GM18505 (cell line): ENCODE measurements at regions not wholly inside any gene's neighbourhood (a gene's known extent, or its start where the extent isn't known, plus 50 kb on each side); places are given as distances from the start of the nearest gene placed in this dataset.

ENCODE experiments used
- ATAC-seq: cut with Tn5 transposase; IDR thresholded peaks from one replicate; pipeline ENCODE4 v1.9.1; 2021; ENCODE audit not compliant: unreplicated experiment
- POLR2A ChIP-seq: IDR thresholded peaks from 4 replicates; pipeline ENCODE4 v1.6.1; 2011; ENCODE audit warnings: borderline replicate concordance; ENCODE audit not compliant: insufficient read depth, insufficient read length; ENCODE audit errors: extremely low read depth

DNA sequence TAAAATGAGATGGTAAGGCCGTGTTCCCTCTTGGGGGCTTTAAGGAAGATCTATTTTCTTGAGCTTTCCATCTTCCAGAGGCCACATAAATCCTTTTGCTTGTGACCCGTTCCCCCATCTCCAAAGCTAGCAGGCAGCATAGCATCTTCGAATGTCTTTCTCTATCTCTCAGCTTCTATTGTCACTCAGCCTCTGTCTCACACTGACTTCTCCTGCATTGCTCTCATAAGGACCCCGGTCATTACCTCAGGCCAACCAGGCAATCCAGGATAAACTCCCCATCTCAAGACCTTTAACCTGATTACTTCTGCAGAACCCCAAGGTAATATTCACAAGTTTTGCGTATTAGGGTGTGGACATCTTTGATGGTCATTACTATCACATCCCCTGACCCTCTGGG, 250.3 kb upstream of the SOX2 start:
- no peak for ATAC-seq
- TF ChIP-seq POLR2A = no peak

- TF ChIP-seq POLR2A = no peak
- ATAC-seq = no peak
Measured at GRCh38 chr3:181459516-181459915, 252.2 kb upstream of the SOX2 start.

DNA sequence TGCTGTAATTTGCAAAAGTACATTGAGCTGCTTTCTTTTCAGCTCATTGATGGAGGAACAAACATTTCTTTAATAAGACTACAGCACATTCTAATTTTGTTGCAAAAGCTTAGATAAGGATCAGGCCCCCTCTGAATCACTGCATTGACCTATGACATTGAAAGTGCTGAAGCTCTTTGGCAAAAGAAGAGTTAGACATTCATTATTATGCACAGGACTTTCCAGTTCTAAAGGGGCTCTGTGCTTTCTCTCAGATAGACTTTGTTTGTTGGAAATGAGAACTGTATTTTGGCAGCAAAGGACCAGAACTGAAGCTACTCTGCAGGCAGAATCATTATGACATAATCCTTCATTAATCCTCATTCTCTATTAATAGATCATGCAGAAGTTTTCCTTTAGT, 252.9 kb upstream of the SOX2 start:
- no peak for ATAC-seq
- TF ChIP-seq POLR2A = no peak

DNA sequence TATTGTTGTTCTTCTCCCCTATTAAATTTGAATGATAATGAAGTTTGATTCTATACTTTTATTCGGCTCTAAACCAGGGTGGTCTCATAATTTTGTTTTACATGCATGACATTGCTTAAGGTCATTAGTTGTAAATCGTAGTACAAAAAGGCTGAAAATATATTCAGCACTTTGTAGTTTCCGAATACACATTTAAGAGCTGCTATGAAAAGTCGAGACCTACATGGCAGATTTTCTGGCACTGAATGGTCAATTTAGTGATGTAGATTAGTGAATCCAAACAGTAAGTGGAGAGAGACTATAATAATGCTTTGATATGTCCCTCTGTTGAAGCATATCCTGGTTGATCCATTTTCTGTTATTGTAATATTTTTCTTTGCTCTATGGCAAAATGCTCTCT, 254.0 kb upstream of the SOX2 start:
- ATAC-seq = no peak

GRCh38 chr3:181457190-181457589, 254.5 kb upstream of the SOX2 start:
- no peak for TF ChIP-seq POLR2A
- no peak for ATAC-seq

More for the DNA sequence above, 254.0 kb upstream of the SOX2 start:
- no peak for TF ChIP-seq POLR2A

DNA sequence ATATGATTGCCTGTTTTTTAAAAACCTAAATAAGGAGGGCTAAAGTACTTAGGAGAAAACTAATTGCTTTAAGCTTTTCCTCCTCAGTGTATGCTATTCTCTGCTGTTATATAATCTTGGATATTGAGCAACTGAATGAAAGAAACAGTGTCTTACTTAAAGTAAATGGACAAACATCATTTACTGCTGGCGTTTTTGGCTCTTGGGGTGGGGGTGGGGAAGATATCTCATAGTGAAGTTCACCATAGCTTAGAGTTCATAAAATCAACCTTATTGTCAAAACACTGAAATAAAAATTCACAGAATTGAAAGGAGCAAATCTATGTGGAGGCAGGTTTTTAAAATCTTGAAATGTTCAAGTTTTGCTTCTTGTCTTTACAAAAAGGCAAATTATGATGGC, 256.4 kb upstream of the SOX2 start:
- ATAC-seq = no peak
- TF ChIP-seq POLR2A = no peak

DNA sequence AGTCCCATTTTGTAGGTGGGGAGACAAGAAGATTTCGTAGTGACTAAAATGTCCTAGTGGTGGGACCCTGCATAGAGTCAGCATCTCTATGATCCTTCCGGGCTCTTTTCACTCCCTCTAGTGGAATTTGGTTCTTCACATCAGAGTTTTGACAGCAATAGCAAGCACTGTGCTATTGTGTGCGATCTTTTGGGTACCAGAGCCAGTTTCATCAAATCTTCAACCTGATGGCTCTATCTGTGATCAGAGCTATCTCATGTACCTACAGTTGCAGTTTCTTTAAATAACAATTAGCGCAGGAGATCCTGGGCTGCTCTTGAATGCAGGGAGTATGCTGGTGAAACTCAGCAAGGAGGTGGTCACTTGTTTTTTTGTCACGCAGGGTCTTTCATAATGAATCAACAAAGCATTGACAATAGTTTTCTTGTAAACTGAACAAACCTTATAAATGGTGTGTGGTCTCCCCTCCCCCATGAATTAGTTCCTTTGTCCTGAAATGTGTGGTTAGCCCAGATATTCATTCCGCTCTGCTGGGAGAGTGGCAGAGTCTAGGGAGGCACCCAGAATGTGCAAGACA, 257.2 kb upstream of the SOX2 start:
- TF ChIP-seq POLR2A = no peak
- no peak for ATAC-seq

DNA sequence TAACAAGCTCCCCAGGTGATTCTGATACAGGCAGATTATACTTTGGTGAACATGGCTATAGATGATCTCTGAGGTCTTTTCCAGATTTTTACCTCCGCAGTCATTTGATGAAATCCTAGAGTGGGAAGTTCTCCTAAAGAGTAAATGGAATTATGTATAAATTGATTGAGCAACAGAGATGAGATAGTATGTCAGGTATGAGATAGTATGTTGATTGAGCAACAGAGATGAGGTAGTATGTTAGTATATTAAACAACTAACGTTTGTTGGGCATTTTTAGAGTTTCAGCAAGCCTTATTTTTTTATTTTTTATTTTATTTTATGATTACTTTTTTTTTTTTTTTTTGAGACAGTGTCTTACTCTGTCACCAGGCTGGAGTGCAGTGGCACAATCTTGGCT, 265.0 kb upstream of the SOX2 start:
- ATAC-seq = no peak
- no peak for TF ChIP-seq POLR2A

GRCh38 chr3:181442066-181442465, 269.7 kb upstream of the SOX2 start:
- TF ChIP-seq POLR2A = no peak
- ATAC-seq = no peak

DNA sequence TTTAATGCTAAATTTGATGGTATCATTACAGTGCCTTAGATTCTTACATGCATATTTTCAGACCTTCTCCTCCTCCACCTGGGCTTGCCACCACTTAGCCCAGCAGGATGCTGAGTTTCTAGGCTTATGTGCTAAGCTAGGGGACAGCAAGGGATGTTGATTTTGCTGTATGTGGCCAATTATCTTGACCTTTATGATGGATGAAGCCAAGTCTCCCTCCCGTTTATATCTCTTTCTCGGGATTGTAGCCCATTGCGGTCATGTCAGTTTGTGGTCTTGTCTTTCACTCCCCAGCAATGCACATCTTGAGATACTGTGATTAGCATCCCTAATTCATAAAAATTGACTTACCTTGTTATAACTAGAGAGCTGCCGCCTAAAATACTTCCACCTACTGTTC, 278.7 kb upstream of the SOX2 start:
- no peak for TF ChIP-seq POLR2A
- ATAC-seq = no peak

GRCh38 chr3:181431748-181432147, 280.0 kb upstream of the SOX2 start:
- TF ChIP-seq POLR2A = no peak
- no peak for ATAC-seq

- ATAC-seq = no peak
- no peak for TF ChIP-seq POLR2A
Measured at GRCh38 chr3:181425074-181425473, 286.7 kb upstream of the SOX2 start.

DNA sequence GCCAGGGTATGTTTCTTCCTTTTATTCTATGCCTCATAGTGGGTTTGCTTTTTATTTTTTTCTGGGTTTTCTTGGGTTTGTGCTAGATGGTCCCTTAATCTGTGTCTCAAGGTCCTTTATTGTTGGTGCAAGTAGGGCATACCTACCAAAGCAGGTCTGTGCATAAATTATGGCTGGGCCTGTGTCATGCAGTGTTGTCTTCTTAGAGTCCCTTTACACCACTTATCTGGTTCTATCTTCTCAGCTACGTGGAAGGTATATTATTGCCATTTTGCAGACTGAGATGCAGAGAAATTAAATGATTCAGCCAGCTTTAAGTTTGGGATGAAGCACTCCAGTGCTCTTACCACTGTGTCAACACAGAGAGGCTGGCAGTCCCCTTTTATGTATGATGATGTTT, 293.5 kb upstream of the SOX2 start:
- no peak for TF ChIP-seq POLR2A
- ATAC-seq = no peak

DNA sequence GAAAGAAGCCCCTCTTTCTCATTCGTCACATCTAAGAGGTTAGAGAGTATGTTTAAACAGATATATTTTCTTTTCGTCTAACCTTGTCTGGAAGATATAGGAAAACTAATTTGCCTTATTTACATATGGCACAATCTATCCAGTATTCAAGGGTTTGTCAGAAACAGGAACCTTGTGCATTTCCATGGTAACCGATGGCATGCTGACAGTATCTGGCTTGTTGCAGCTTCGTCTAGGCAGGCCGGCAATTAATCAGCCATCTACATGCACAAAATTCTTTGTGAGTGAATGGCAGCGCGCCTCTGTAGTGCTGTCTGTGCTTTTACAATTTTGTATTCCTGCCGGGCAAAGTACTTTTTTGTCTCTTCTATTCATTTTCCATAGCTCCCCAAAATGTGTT, 294.0 kb upstream of the SOX2 start:
- TF ChIP-seq POLR2A = no peak
- no peak for ATAC-seq

GRCh38 chr3:181410870-181411269, 300.9 kb upstream of the SOX2 start:
- no peak for ATAC-seq
- TF ChIP-seq POLR2A = no peak
